Keratinocyte (primary cell): ENCODE measurements at regions not wholly inside any gene's neighbourhood (a gene's known extent, or its start where the extent isn't known, plus 50 kb on each side); places are given as distances from the start of the nearest gene placed in this dataset.

Experiments used
- DNase-seq: peaks from one replicate; pipeline ENCODE4 v3.0.0-alpha.2; 2011; ENCODE audit warnings: low read depth, missing footprints, low spot score
- FAIRE-seq: peaks from 2 replicates; lab custom pipeline; 2011; peaks lifted over from hg19 to GRCh38; lab: Jason Lieb, UNC
- H2AFZ ChIP-seq: 2 replicates; pipeline ENCODE4 v1.6.0; 2012; ENCODE audit warnings: low read length, control low read depth, inconsistent platforms; ENCODE audit not compliant: control insufficient read depth
- H3K27ac ChIP-seq: 2 replicates; pipeline ENCODE4 v1.5.1; 2011; ENCODE audit warnings: low read length; ENCODE audit not compliant: control insufficient read depth, insufficient read depth
- H3K27me3 ChIP-seq: 3 replicates; pipeline ENCODE4 v1.6.0; 2011; ENCODE audit warnings: low read length; ENCODE audit not compliant: control insufficient read depth, insufficient read depth; ENCODE audit errors: extremely low read depth
- H3K36me3 ChIP-seq, 2 experiments: 2 replicates in 1 of 2; 3 replicates in 1 of 2; pipeline ENCODE4 v1.5.1; 2011; ENCODE audit warnings: low read length in 2 of 2, mild to moderate bottlenecking in 1 of 2; ENCODE audit not compliant: control insufficient read depth in 2 of 2, insufficient read depth in 2 of 2; ENCODE audit errors: extremely low read depth in 1 of 2
- H3K4me1 ChIP-seq: 3 replicates; pipeline ENCODE4 v1.5.1; 2011; ENCODE audit warnings: low read length; ENCODE audit not compliant: control insufficient read depth, insufficient read depth; ENCODE audit errors: extremely low read depth
- H3K4me2 ChIP-seq: 3 replicates; pipeline ENCODE4 v1.6.0; 2011; ENCODE audit warnings: low read depth, low read length; ENCODE audit not compliant: control insufficient read depth, insufficient read depth; ENCODE audit errors: extremely low read depth
- H3K4me3 ChIP-seq, 3 experiments: fragments of 200-600 bp in 1 of 3; sonication (generic) in 1 of 3; 2 replicates in 2 of 3; 3 replicates in 1 of 3; pipeline ENCODE4 v1.5.1; 2011 to 2016; ENCODE audit warnings: low read length in 3 of 3, mild to moderate bottlenecking in 3 of 3, control low read depth in 2 of 3, inconsistent platforms in 1 of 3, low read depth in 1 of 3, mixed read lengths in 1 of 3, mixed run types in 1 of 3, moderate library complexity in 1 of 3; ENCODE audit not compliant: control insufficient read depth in 2 of 3, insufficient read depth in 2 of 3; ENCODE audit errors: extremely low read depth in 1 of 3
- H3K79me2 ChIP-seq: 2 replicates; pipeline ENCODE4 v1.6.0; 2012; ENCODE audit warnings: low read length; ENCODE audit not compliant: control insufficient read depth, insufficient read depth
- H3K9ac ChIP-seq: 3 replicates; pipeline ENCODE4 v1.6.0; 2011; ENCODE audit warnings: low read length; ENCODE audit not compliant: control insufficient read depth, insufficient read depth; ENCODE audit errors: extremely low read depth
- H3K9me1 ChIP-seq: 3 replicates; pipeline ENCODE4 v1.6.0; 2011; ENCODE audit warnings: low read length; ENCODE audit not compliant: control insufficient read depth, insufficient read depth; ENCODE audit errors: extremely low read depth
- H3K9me3 ChIP-seq: 2 replicates; pipeline ENCODE4 v1.5.1; 2012; ENCODE audit warnings: low read depth, low read length; ENCODE audit not compliant: control insufficient read depth
- H4K20me1 ChIP-seq: 3 replicates; pipeline ENCODE4 v1.6.0; 2011; ENCODE audit warnings: low read length; ENCODE audit not compliant: control insufficient read depth, insufficient read depth; ENCODE audit errors: extremely low read depth
- CTCF ChIP-seq, 3 experiments: IDR thresholded peaks in 1 of 3; conservative IDR thresholded peaks in 1 of 3; optimal IDR thresholded peaks in 1 of 3; 2 replicates in 2 of 3; 3 replicates in 1 of 3; pipeline versions ENCODE3 to v1.5.1; 2011; ENCODE audit warnings: low read length in 3 of 3, mild to moderate bottlenecking in 3 of 3, moderate library complexity in 2 of 3, control low read depth in 1 of 3, inconsistent platforms in 1 of 3; ENCODE audit not compliant: insufficient read depth in 2 of 3; ENCODE audit errors: extremely low read depth in 1 of 3
- EZH2 ChIP-seq: IDR thresholded peaks from one replicate; pipeline ENCODE4 v1.6.1; 2012; ENCODE audit warnings: inconsistent platforms, mild to moderate bottlenecking, low read length, moderate library complexity
- dilution Hi-C: fragments of 300-500 bp; cut with MboI; formaldehyde crosslinking; loops from one replicate; pipeline ENCODE4 v1.7.0; 2020; ENCODE audit warnings: low sequenced_read_pairs; ENCODE audit not compliant: extremely low pct_ligation_motif_present

GRCh38 chr22:48306785-48307510 lies 1520.7 kb downstream of the BRD1 start:
- dilution Hi-C loops = no loop called here
- Histone ChIP-seq H3K9ac (no peak overlapping the region), H3K4me2 (no peak overlapping the region), H3K4me1 (no peaks in the 10 kb centered on the region), H3K27me3 (no peaks in the 10 kb centered on the region), H3K9me3 (peaks cover 15% of the 10 kb centered on the region), H3K4me3 (no peak overlapping the region), H3K27ac (no peak overlapping the region), H3K36me3 (no peaks in the 10 kb centered on the region), H3K9me1 (no peaks in the 10 kb centered on the region), H4K20me1 (no peaks in the 10 kb centered on the region), H2AFZ (no peak overlapping the region), H3K79me2 (no peaks in the 10 kb centered on the region)
- no peak for FAIRE-seq
- DNase-seq = no peak
- TF ChIP-seq EZH2 (no peak), CTCF (optimal IDR thresholded peaks at IDR 0.05 in 1 of 3, IDR thresholded peaks at IDR 0.05 in 1 of 3, conservative IDR thresholded peaks at IDR 0.05 in 1 of 3; ENCODE audit: extremely low read depth in 1 of 3, insufficient read depth in 2 of 3, low read length in 3 of 3) (no peak)

DNA sequence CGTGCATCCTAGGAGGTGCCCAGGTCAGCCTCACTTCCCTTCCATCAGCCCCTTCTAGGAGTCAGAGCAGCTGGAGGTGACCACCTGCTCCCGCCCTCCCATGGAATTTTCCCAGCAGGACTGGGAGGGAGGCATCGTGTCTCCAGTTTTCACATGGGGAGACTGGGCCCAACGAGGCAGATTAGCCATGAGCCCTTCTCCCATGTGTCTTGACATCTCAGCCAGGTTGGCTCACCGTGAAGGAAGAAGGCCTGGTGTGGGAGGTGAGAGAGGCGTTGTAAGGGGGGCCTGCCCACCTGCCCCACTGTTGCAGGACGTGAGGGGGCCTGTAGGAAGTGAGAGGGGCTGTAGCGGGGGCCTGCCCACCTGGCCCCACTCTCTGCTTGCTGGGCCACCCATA lies 1521.4 kb downstream of the BRD1 start:
- no peak for DNase-seq
- Histone ChIP-seq H3K4me2 (no peak overlapping the region), H3K27me3 (no peaks in the 10 kb centered on the region), H3K27ac (no peak overlapping the region), H4K20me1 (no peaks in the 10 kb centered on the region), H3K4me1 (no peaks in the 10 kb centered on the region), H3K79me2 (no peaks in the 10 kb centered on the region), H2AFZ (no peak overlapping the region), H3K9me3 (peaks cover 16% of the 10 kb centered on the region), H3K4me3 (no peak overlapping the region), H3K9ac (no peak overlapping the region), H3K9me1 (no peaks in the 10 kb centered on the region), H3K36me3 (no peaks in the 10 kb centered on the region)
- no peak for FAIRE-seq
- dilution Hi-C loops = no loop called here
- TF ChIP-seq CTCF (optimal IDR thresholded peaks at IDR 0.05 in 1 of 3, IDR thresholded peaks at IDR 0.05 in 1 of 3, conservative IDR thresholded peaks at IDR 0.05 in 1 of 3; ENCODE audit: extremely low read depth in 1 of 3, insufficient read depth in 2 of 3, low read length in 3 of 3) (no peak), EZH2 (no peak)
